ENCODE measurements at regions not wholly inside any gene's neighbourhood (a gene's known extent, or its start where the extent isn't known, plus 50 kb on each side); places are given as distances from the start of the nearest gene placed in this dataset.

DNA sequence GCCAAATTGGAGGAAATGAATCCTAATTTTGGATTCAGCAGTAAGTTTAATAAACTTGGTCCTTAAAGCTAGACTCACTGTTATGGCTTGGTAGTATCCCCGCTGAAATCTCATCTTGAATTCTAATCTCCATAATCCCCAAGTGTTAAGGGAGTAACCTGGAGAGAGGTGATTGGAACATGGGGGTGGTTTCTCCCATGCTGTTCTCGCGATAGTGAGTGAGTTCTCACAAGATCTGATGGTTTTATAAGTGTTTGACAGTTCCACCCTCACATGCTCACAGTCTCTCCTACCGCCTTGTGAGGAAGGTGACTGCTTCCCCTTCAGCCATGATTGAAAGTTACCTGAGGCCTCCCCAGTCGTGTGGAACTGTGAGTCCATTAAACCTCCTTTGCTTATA lies 824.5 kb upstream of the WWC1 start:
- no peaks in the 10 kb centered on the region for H3K4me1 ChIP-seq (ENCODE audit: control insufficient read depth in 2 of 2, insufficient read depth in 2 of 2, low read length in 2 of 2)
- H3K27me3 ChIP-seq (replicated peaks in 1 of 4; ENCODE audit: control extremely low read depth in 1 of 4, control insufficient read depth in 3 of 4, insufficient read depth in 4 of 4, low read length in 3 of 4), result no peaks in the 10 kb centered on the region
- peaks cover 8% of the 10 kb centered on the region for H3K9me3 Mint-ChIP-seq (ENCODE audit: insufficient read depth)
- H2AFZ ChIP-seq (ENCODE audit: insufficient read depth, low read depth, low read length, poor library complexity, severe bottlenecking), result no peak overlapping the region
- H3K36me3 ChIP-seq (replicated peaks in 1 of 2; ENCODE audit: control extremely low read depth in 1 of 2, control insufficient read depth in 1 of 2, extremely low read depth in 1 of 2, insufficient read depth in 2 of 2, low read length in 1 of 2), result no peaks in the 10 kb centered on the region
- no peak for ATAC-seq (ENCODE audit: low read depth)
- no CpG with 5 or more reads among the region's 5 CpGs for WGBS (ENCODE audit: insufficient coverage)
- intact Hi-C loops (cut with micrococcal nuclease), result no loop called here
- no peak overlapping the region for H3K4me2 ChIP-seq (replicated peaks; ENCODE audit: low read depth, low read length, poor library complexity, severe bottlenecking)
- H3K4me3 ChIP-seq (ENCODE audit: control extremely low read depth in 1 of 5, extremely low read depth in 1 of 5, insufficient read depth in 1 of 5, low read depth in 2 of 5, low read length in 4 of 5), result no peak overlapping the region
- peaks cover 0 to 7% (median 0%) of the 10 kb centered on the region in 3 donors for H3K9me3 ChIP-seq (ENCODE audit: control extremely low read depth in 1 of 3, control insufficient read depth in 2 of 3, insufficient read depth in 1 of 3, low read length in 2 of 3)
- TF ChIP-seq, protein P1, sequence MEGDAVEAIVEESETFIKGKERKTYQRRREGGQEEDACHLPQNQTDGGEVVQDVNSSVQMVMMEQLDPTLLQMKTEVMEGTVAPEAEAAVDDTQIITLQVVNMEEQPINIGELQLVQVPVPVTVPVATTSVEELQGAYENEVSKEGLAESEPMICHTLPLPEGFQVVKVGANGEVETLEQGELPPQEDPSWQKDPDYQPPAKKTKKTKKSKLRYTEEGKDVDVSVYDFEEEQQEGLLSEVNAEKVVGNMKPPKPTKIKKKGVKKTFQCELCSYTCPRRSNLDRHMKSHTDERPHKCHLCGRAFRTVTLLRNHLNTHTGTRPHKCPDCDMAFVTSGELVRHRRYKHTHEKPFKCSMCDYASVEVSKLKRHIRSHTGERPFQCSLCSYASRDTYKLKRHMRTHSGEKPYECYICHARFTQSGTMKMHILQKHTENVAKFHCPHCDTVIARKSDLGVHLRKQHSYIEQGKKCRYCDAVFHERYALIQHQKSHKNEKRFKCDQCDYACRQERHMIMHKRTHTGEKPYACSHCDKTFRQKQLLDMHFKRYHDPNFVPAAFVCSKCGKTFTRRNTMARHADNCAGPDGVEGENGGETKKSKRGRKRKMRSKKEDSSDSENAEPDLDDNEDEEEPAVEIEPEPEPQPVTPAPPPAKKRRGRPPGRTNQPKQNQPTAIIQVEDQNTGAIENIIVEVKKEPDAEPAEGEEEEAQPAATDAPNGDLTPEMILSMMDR (IDR thresholded peaks at IDR 0.05), result no peak
- TF ChIP-seq EZH2 (IDR thresholded peaks at IDR 0.05; ENCODE audit: borderline replicate concordance, insufficient read depth, low read depth, low read length, poor library complexity, severe bottlenecking), result no peak
- no peaks in the 10 kb centered on the region for H3K4me1 Mint-ChIP-seq
- ChIA-PET CTCF (no interaction called here), POLR2A (no interaction called here)
- H3K9ac ChIP-seq (ENCODE audit: low read length), result no peak overlapping the region
- H3K27me3 Mint-ChIP-seq, result no peaks in the 10 kb centered on the region
- H3K79me2 ChIP-seq (ENCODE audit: control insufficient read depth, insufficient read depth, low read length), result no peaks in the 10 kb centered on the region
- no peaks in the 10 kb centered on the region for H4K20me1 ChIP-seq (ENCODE audit: control insufficient read depth, insufficient read depth, low read length, poor library complexity, severe bottlenecking)
- no peak for DNase-seq
- H3K27ac Mint-ChIP-seq, result no peak overlapping the region
- no peak overlapping the region for H3K4me3 Mint-ChIP-seq
- H3K27ac ChIP-seq (ENCODE audit: low read length in 2 of 2), result no peak overlapping the region

DNA sequence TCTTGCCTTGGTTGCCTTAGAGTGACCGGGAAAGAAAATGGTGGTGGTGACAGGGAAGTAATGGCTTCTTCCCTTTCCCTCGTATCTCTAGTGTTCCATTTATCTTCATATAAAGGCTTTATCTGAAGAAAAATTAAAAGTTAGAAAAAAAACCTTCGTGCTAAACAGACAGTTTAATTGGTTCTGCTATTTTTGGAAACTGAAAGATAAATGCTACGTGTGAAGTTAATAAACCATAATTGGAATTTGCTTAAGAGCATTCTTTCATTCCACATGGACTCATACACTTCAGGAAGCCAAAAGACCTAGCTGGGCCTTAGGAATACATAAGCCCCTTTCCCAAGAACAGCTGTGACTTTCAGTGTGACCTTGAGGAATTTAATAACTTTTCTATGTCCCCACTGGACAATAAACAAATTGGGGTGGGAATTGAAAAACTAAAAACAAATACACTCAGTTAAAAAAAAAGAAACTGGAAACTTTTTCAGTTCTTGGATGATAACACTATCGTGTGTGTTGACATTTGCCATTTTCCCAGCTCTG lies 818.8 kb upstream of the WWC1 start:
- no CpG with 5 or more reads among the region's 5 CpGs for WGBS (ENCODE audit: insufficient coverage)
- Histone ChIP-seq H2AFZ (ENCODE audit: insufficient read depth, low read depth, low read length, poor library complexity, severe bottlenecking) (no peak overlapping the region), H3K36me3 (replicated peaks in 1 of 2; ENCODE audit: control extremely low read depth in 1 of 2, control insufficient read depth in 1 of 2, extremely low read depth in 1 of 2, insufficient read depth in 2 of 2, low read length in 1 of 2) (no peaks in the 10 kb centered on the region), H3K4me3 (ENCODE audit: control extremely low read depth in 1 of 5, extremely low read depth in 1 of 5, insufficient read depth in 1 of 5, low read depth in 2 of 5, low read length in 4 of 5) (no peak overlapping the region), H3K79me2 (ENCODE audit: control insufficient read depth, insufficient read depth, low read length) (no peaks in the 10 kb centered on the region), H3K4me1 (ENCODE audit: control insufficient read depth in 2 of 2, insufficient read depth in 2 of 2, low read length in 2 of 2) (no peaks in the 10 kb centered on the region), H4K20me1 (ENCODE audit: control insufficient read depth, insufficient read depth, low read length, poor library complexity, severe bottlenecking) (no peaks in the 10 kb centered on the region), H3K4me2 (replicated peaks; ENCODE audit: low read depth, low read length, poor library complexity, severe bottlenecking) (no peak overlapping the region), H3K27ac (ENCODE audit: low read length in 2 of 2) (no peak overlapping the region), H3K27me3 (replicated peaks in 1 of 4; ENCODE audit: control extremely low read depth in 1 of 4, control insufficient read depth in 3 of 4, insufficient read depth in 4 of 4, low read length in 3 of 4) (no peaks in the 10 kb centered on the region), H3K9ac (ENCODE audit: low read length) (no peak overlapping the region), H3K9me3 (ENCODE audit: control extremely low read depth in 1 of 3, control insufficient read depth in 2 of 3, insufficient read depth in 1 of 3, low read length in 2 of 3) (peaks cover 0 to 3% (median 0%) of the 10 kb centered on the region in 3 donors)
- no peaks in the 10 kb centered on the region for H3K4me1 Mint-ChIP-seq
- no peak overlapping the region for H3K27ac Mint-ChIP-seq
- H3K4me3 Mint-ChIP-seq, result no peak overlapping the region
- intact Hi-C loops (cut with micrococcal nuclease), result no loop called here
- no peaks in the 10 kb centered on the region for H3K27me3 Mint-ChIP-seq
- POLR2A ChIA-PET, result no interaction called here
- CTCF ChIA-PET, result no interaction called here
- DNase-seq (no peak), ATAC-seq (ENCODE audit: low read depth) (no peak)
- TF ChIP-seq EZH2 (IDR thresholded peaks at IDR 0.05; ENCODE audit: borderline replicate concordance, insufficient read depth, low read depth, low read length, poor library complexity, severe bottlenecking), result no peak
- TF ChIP-seq, protein P1 (IDR thresholded peaks at IDR 0.05), result no peak
- H3K9me3 Mint-ChIP-seq (ENCODE audit: insufficient read depth), result no peaks in the 10 kb centered on the region
